Posterior vena cava (tissue), 2 donors: ENCODE measurements at regions not wholly inside any gene's neighbourhood (a gene's known extent, or its start where the extent isn't known, plus 50 kb on each side); places are given as distances from the start of the nearest gene placed in this dataset.
"Not testable (repeated sequence)": the region's sequence is repeated elsewhere in the genome, so short reads cannot be mapped to it uniquely, and the experiment has no call there.

ENCODE experiments used
- DNase-seq: peaks from one replicate; pipeline ENCODE4 v3.0.0-alpha.2; 2020; ENCODE audit warnings: low spot score
- intact Hi-C, 2 donors: fragments of 100-400 bp; cut with DNase I; formaldehyde crosslinking; loops; one replicate each; pipeline versions ENCODE4 v1.14.1 to v1.14.2; 2022 to 2023
- donor health status: DM: yes; HTN: yes; CAD: no.
- donor health status: DM: yes; HTN: yes; CAD: no.

DNA sequence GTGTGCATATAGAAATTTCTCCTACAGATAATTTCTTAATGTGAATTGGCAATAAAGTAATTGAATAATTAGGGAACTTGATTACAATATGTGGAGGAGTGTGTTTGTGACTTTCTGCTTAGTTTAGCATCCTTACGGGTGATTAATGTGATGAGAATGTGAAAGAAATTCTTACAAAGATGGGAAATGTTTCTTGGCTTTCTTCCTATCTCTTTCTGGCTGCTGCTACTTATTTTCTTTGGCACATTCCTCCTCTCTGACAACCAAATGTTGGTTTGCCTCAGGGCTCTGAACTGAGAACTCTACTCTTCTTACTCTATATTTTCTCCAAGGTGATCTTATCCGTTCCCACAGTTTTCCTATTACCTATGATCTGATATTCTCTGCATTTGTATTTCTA, 300.1 kb downstream of the TBC1D4 start:
- intact Hi-C loops = no loop called here
- DNase-seq = no peak

DNA sequence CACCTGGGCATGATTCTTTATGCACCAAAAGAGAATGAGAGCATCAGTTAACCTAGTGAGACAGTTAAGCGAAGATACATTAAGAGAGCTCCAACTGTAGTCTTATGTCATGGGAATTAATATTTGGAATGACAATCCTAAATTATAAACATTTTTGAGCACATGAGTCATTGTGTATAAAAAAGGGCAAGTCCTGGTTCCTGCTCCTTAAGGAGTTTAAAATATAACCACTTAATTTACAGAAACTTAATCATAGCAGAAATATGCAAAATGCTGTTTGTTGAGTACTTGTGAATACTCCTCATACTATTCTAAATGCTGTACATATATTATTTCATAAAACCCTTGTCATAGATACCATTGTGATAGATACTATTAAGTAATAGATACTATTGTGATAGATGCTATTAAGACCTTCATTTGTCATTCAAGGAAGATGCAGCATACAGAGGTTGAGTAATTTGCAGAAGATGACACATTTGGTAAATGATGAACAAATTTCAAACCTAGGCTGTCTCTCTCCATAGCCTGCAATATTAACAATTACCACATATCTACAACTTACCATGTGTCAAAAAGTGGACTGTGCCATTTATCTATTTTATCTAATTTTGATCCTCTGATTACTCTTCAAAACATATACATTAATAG, 301.0 kb downstream of the TBC1D4 start:
- intact Hi-C loops = no loop called here
- no peak for DNase-seq

DNA sequence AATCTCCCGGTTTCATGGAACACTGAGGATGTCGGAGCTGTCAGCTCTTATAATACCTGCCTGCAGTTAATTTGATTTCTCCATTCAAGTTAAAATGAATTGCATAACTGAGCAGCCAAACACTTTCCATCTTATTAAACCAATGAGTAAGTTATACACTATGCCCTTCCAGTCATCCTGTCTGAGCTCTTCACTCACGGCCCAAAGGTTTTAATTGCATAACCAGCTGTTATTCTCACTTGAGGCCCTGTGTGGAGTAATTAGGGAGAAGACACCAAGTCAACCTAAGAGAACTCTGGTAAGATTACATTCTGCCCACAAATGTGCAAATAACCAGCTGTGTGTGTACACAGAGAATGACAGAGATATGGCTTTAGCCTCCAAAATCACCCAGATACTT, 303.5 kb downstream of the TBC1D4 start:
- no peak for DNase-seq
- intact Hi-C loops = no loop called here

DNA sequence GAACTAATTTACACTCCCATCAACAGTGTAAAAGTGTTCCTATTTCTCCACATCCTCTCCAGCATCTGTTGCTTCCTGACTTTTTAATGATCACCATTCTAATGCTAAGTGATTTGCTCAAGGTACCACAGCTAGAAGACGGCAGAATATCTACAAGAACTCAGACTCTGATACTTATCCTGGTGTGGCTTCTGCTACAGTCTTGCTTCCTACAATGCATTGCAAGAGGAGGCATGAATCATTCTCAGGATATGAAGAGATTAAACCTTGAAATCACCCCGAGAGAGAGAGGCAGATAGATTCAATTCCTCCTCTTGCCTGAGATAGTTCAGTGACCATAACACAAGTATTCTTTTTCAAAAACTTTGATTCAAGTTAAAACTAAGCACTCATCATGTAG, 306.4 kb downstream of the TBC1D4 start:
- intact Hi-C loops = no loop called here
- DNase-seq = no peak

- DNase-seq, intact Hi-C loops: not testable (repeated sequence)
Observed at GRCh38 chr13:75175097-75175496, 306.9 kb downstream of the TBC1D4 start.

- intact Hi-C loops = no loop called here
- DNase-seq = no peak
Observed at GRCh38 chr13:75174481-75174880, 307.5 kb downstream of the TBC1D4 start.

DNA sequence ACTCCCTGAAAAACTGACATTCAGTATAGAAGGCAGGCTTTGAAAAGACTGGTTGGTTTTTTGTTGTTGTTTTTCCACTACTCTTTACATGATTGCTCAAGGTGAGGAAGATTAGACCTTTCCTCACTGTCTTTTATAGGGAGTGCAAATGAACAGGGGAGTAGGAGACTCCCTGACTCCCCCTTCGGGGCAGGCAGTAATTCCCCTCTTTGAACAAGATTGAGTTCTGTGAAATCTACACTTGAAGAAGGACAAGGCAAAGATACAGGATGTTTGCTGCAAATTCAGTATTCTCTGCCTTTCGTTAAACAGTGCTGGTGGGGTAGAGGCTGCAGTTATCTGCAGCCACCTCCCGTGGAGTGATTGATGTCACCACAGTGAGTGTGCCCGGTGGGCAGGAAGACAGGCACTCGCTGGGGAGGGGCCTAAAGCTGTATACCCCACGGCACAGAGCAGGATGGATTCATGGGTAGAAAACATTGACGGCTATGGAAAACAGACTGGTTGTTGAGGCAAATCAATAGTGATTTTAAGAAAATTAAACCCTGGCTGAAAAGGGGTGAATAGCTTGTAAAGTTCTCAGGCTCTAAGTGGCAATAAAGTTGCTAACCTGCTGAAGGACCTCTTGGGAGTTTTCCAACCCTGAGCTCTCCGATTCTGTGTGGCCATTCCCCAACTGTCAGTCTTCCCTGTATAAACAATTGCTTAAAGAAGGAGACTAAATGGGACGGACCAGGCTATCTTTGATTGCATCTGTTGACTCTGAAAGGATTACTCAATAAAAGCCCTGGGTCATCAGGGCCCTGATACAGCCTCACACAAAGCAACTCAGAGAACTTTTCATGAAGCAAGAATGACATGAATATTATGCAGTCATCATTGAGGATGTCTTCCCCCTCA, 308.3 kb downstream of the TBC1D4 start:
- no peak for DNase-seq
- intact Hi-C loops = no loop called here

- intact Hi-C loops = no loop called here
- no peak for DNase-seq
Observed at GRCh38 chr13:75170311-75170710, 311.7 kb downstream of the TBC1D4 start.

GRCh38 chr13:75165543-75166230, 316.3 kb downstream of the TBC1D4 start:
- DNase-seq = no peak
- intact Hi-C loops = no loop called here

DNA sequence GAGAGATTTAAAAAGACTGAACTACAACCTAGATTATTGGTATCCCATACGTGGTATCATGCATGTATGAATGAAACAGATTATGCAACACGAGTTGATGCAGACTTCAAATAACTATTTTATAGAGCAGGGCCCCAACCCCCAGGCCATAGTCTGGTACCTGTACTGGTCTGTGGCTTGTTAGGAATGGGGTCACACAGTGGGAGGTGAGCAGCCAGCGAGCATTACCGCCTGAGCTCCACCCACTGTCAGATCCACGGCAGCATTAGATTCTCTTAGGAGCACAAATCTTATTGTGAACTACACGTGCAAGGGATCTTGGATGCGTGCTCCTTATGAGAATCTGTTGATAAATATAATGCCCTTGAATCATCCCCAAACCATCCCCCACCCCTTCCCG, 320.2 kb downstream of the TBC1D4 start:
- intact Hi-C loops = no loop called here
- DNase-seq = no peak

DNA sequence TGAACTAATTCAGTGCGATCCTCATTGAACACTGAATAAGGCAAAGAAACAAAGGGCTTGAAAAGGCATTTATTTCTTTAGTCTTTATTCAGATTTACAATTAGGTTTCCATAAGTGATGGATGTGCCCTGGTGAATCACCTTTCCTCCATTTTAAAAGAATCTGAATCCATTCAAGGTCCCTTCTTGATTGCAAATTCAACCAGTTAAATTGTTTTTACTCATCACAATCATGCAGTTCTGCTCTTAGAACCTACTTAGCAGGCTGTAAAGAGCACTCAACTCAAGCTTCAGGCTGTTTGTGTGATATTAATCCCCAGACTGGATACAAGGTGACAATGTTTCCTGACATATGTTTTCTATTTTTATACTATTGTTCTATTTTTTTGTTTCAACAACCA, 321.0 kb downstream of the TBC1D4 start:
- no peak for DNase-seq
- intact Hi-C loops = no loop called here

- intact Hi-C loops = no loop called here
- DNase-seq = no peak
Observed at GRCh38 chr13:75154331-75154730, 327.6 kb downstream of the TBC1D4 start.

DNA sequence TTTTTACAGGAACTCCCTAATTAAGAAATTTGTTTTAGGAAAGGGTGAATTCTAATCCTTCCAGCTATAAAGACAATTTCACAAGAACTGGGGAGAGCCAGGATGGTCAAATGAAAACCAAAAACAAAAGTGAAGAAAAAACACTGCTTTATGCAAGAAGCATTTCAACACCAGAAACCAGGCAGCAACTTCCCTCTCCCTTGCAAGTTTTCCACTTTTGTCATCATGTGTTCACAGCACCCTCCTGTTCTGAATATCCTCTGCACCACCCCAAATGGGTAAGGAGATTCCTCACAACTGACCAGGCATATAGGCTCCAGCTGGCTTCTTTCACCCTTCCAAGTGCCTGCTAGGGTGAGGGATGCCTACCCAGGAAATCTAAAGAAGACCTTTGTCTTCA, 328.1 kb downstream of the TBC1D4 start:
- DNase-seq = no peak
- intact Hi-C loops = no loop called here

DNA sequence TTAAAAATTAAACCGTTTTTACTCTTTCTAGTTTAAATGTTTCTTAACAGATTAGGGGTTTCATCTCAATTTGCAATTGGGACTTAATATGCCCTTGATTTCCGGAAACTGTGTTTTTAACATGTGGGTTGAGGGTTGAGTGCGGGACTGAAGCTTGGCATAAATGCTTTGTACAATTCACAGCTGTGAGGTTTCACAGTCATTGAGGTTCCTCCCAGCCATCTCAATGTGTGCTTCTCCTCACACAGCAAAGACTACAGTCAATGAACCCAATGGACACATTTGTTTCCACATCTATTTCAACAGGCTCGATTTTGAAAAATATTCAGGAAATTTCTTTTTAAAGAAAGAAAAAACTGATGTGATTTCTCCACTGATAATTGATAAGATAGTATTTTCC, 328.6 kb downstream of the TBC1D4 start:
- intact Hi-C loops = no loop called here
- DNase-seq = no peak

DNA sequence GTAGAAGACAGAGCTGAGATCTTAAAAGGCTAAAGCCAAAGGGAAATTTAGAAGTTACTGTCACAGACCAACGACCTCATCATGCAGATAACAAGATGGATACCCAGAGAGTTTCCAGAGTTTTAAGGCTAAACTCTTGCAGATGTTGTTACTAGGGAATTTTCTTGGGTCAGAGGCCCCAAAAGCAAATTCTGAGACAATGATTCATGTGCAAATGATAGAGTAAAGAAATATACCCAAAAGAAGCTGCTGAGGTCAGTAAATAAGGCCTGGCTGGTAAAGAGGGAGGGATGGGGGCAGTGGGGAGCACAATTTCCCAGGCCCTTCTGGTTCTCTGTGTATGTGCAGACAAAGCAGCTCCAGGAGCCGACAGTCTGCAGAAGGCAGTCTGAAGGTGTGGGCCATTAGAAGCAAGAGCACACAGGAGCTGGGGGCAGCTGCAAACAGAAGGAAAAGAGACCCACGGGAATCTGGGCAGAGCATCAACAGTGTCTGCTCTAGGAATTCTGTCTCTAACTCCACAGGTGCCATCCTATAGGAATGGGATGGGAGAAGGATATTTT, 330.8 kb downstream of the TBC1D4 start:
- DNase-seq = no peak
- intact Hi-C loops = no loop called here

DNA sequence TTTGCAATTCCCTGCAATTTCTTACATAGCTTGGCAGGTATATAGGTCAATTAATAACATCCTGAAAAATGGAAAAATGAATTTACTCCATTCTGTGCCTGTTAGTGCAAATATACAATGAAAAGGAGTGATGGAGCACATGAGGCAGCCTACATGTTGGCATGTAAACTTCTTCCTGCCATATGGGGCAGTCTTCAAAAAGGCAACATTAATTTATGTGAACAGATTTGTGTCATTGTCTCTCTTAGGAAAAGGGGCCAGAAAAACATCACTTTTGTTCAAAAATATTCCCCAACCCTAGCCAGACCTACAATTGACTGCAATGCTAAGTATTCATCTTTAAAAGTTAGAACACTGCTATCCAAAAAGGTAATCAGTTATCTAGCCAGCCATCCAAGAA, 332.2 kb downstream of the TBC1D4 start:
- no peak for DNase-seq
- intact Hi-C loops = no loop called here

GRCh38 chr13:75147946-75148345, 334.0 kb downstream of the TBC1D4 start:
- DNase-seq = no peak
- intact Hi-C loops = no loop called here

GRCh38 chr13:75146436-75146835, 335.5 kb downstream of the TBC1D4 start:
- no peak for DNase-seq
- intact Hi-C loops = no loop called here

GRCh38 chr13:75145927-75146326, 336.0 kb downstream of the TBC1D4 start:
- DNase-seq = no peak
- intact Hi-C loops = no loop called here

GRCh38 chr13:75139291-75139690, 342.7 kb downstream of the TBC1D4 start:
- intact Hi-C loops = no loop called here
- DNase-seq = no peak
